Embryonic facial prominence (tissue), 1 donor: ENCODE measurements at regions not wholly inside any gene's neighbourhood (a gene's known extent, or its start where the extent isn't known, plus 50 kb on each side); places are given as distances from the start of the nearest gene placed in this dataset.
A peak's percentile ranks its signal among the peaks of the same experiment; 100 is the strongest.
"Not testable (repeated sequence)": the region's sequence is repeated elsewhere in the genome, so short reads cannot be mapped to it uniquely, and the experiment has no call there.

Source experiments
- DNase-seq: peaks from one replicate; pipeline ENCODE4 v3.0.0-alpha.2; 2016; ENCODE audit errors: extremely low spot score

DNA sequence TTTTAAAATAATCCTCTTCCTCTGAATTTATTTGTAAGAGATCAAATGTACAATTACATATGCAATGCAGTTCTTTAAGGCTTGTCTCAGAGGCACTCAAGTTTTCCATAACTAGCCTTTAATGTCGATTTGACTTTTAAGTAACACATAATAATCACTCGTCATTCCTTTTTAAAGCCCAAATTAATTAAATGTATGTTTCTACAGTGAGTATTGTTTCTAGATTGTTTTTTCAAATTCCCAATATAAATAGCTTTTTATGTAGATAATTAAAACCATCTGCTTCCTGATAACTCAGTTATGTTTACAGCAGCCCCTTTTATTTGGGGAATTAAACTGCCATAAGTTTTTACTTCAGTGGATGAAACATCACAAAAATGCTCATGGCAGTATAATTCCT is 185.1 kb downstream of the ETNK1 start:
- DNase-seq: no peak

DNA sequence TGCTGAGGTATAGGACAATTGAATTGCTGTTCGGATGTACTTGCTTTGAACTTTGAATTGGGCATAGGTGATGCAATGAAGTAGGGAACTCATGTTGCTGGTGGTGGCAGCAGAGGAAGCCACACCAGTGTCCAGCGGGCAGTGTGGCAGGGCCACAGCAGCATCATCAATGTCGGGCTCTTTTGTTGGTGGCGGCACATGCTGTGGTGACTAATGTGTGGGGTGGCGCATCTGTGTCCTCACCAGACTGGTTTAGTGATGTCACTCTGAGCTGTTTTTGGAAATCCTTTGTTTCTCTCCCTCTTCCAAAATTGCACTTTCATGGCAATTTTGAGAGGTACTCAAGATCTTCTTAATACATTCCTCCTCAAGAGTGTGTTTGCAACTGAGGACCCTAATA is 187.6 kb downstream of the ETNK1 start:
- no peak for DNase-seq

DNA sequence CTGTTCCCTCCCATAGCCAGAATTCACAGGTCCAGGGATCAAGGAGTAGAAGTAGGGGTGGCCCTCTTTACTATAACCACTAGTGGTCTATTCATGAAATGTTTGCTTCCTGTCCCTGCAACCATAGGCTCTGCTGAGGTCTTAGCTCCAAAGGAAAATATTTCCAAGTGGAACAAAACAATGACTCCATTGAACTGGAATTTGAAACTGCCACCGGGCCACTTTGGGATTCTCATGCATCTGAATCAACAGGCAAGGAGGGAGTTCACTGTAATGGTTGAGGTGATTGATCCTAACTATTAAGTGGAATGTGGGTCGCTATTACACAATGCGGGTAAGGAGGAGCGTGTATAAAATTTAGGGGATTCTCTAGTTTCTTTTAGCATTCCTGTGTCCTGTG is 197.0 kb downstream of the ETNK1 start:
- DNase-seq: no peak

DNA sequence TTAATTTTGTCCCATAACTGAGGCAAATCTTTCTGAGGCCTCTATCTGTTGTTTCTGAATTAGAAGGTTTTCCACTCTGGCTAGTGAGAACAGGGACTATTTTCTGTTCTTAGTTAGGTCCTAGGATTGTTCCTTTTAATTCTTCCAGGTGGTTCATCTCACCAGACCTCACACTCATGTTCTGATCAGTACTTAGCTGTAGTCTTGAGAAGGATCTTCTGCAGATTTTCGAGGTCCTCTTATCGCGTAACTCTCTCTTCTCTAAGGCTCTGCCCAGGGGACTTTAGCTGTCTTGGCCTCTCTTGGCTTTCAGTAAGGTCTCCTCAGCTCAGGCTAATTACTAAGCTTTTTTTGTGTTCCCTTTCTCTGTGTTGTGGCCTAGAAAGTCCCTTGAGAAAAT is 201.1 kb downstream of the ETNK1 start:
- DNase-seq: no peak

DNA sequence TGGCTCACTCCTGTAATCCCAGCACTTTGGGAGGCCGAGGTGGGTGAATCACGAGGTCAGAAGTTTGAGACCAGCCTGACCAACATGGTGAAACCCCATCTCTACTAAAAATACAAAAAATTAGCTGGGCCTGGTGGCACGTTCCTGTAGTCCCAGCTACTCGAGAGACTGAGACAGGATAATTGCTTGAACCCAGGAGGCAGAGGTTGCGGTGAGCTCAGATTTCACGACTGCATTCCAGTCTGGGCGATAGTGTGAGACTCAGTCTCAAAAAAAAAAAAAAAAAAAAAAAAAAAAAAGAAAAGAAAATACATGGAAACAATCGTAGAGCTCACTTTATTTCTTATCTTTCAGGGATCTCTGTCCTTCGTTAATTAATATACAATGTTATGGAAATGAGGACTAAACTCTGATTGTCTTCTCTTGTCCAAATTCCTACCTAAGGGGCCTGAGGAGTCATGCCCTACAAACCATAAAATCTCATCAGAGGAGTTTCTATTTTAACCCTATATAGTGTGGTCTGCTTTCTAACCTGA is 201.5 kb downstream of the ETNK1 start:
- DNase-seq: not testable (repeated sequence)

DNA sequence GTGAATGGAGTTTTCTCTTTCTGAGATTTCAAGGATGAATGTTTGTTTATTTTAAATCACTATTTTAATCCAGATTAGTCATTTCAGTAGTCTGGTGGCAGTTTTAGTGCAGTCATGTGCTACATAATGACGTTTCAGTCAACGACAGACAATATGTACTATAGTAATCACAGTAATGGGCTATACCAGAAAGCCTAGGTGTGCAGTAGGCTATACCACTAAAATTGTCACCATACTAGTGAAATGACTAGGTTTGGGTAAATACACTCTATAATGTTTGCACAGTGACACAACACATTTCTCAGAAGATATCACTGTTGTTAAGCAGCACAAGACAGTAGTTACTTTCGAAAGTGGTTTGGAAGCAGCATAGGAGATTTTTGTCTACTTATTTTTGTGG is 203.1 kb downstream of the ETNK1 start:
- no peak for DNase-seq

DNA sequence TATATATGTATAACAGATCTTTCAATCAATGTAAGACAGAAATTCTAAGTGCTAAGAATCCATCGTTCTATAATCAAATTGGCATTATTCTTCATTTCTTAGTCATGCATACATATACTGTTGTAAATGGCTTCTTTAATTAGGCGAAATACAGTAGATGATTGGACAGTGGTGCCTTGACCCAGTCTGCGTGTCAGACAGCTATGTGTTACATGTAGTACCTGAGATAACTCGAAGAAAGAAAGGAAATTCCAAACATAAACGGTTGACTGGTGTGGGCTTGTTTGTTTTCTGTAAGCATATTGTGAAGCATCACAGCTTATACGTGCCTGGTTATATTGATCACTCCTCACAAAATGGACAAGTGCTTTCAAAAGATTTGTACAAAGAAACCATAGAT is 210.5 kb downstream of the ETNK1 start:
- no peak for DNase-seq

DNA sequence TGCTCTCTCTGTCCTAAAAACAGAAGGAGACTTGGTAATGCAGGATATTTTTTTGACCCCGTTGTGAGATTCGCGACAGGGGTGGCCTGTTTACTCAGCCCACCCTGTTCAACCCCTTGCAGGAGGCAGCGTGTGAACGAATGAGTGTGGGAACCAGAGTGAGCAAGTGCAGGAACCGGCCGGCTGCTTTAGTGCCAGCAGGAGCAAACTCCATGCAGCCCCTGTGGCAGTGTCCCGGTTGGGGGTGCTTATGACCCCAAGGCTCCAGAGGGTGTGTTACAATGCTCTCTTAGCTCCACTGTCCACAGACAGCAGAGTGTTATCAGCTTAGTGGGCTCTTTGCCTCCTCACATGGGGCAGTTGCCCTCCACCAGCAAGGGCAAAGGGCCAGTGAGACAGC is 225.2 kb downstream of the ETNK1 start:
- no peak for DNase-seq

DNA sequence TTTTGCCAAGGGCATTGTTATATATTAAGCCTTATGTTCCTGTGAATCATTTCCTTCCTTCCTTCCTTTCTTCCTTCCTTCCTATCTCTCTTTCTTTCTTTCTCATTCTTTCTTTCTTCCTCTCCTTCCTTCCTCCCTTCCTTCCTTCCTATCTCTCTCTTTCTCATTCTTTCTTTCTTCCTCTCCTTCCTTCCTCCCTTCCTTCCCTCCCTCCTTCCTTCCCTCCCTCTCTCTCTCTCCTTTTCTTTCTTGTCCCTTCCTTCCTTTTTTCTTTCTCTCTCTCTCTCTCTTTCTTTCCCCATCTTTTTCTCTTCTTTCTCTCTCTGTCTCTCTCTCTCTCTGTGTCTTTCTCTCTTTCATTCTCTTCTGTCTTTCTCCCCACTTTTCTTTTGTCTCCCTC is 226.6 kb downstream of the ETNK1 start:
- no peak for DNase-seq

DNA sequence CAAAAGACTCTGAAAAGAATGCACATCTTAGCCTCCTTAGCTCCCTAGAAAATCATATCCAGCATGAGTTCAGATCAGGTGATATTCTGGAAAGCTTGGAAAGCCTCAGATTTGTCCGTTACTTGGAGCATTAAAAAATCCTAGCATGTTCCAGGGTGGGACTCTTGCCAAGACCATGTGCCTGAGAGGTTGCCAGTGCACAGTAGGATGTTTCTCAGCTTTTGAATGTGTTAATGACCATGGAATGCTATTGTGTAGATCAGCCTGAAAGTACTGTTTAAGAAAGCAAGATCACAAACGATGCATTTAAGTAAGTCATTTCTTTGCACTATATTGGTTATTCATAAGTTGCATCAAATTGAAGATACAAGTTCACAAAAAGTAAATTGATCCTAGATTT is 230.5 kb downstream of the ETNK1 start:
- no peak for DNase-seq

DNA sequence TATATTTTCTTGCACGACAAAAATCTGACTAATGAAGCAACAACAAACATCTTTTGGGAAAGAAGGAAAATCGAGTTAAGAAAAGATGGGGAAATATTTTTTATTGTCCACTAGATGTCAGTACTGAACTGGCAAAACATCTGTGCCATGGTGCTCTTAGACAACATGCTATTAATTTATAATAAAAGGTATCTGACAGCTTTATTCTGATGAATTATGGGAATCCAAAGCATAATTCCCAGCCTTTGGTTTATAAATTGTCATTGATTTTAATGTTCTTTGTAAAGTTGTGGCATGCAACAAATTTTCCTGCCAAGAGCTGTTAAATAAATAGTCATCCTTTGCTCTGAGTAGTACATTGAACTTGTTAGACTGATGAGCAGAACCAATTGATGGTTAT is 231.2 kb downstream of the ETNK1 start:
- DNase-seq: peak; percentile 69

DNA sequence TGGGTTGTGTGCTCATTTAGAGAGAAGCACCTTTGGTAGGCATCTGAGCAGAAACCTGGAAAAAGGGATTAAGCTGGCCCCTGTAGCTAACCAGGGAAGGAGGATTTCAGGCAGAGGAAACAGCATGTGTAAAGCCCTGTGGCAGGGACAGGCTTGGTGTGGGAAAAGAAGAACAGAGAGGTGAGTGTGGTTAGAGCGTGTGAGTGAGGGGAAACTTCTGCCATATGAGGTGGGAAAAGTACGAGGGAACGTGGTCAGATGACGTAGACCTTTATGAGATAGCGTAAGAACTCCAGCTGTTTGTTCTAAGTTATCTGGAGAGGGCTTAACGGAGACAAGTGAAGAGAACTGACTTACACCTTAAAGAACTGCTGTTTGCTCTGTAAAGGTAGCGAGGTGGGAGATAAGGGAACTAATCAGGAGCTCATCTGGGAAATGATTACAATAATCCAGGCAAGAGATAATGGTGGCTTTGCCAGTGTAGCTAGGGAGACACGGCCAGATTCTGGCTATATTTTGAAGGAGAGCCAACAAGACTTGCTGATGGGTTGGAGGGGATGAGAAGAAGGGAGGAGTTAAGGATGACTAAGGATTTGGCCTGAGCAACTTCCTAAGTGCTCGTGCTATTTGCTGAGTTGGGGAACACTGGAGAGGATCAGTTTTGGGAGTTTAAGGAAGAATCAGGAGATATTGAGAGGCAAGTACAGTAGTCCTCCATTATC is 234.0 kb downstream of the ETNK1 start:
- no peak for DNase-seq

DNA sequence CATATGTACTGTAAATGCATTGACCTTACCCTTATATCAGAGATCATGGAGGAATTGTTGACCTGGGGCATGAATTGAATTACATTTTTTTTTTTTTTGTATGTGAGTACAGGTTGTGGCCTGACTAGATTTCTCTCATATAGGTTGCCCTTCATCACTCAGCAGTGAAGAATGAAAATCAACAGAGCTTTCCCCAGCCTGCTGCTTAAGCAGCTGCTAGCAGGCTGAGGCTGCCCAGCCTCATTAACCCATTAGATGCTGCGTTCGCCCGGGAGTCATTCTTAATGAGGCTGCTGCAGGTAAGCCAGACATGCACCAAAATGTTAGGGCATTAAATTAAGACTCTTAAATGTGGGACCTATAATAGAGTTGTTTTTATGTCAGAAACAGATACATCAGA is 236.0 kb downstream of the ETNK1 start:
- DNase-seq: no peak

DNA sequence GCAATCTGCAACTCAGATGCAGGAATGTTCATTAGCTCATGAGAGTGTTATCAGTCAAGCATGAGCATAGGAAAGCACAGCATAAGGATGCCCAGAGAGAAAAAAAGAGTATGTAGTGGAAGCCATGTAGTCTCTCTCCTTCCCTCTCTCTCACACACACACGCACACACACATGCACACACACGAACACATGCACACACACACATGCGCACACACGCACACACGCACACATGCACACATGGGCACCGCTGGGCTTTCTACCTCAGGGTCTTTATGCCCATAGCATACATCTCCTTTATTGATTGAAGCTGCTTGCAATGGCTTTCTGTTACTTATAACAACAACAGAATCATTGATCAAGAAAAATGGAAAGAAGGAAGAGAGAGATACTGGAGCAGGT is 240.9 kb downstream of the ETNK1 start:
- no peak for DNase-seq

DNA sequence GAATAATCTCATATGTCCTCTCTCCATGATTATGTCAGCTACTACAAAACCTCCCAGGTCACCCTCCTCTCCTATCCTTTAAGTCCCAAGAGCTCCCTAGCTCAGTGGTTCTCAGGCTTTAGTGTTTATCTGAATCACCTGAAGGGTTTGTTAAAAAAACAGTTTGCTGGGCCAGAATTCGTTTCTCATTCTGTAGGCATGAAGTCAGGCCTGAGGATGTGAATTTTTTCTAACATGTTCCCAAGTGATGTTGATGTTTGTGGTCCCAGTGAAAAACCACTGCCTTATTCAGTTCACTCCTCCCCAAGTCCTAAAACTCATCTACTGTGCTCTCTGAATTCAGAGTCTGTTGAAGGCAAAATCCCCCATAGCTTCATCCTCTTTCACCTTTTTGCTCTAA is 241.4 kb downstream of the ETNK1 start:
- DNase-seq: no peak

DNA sequence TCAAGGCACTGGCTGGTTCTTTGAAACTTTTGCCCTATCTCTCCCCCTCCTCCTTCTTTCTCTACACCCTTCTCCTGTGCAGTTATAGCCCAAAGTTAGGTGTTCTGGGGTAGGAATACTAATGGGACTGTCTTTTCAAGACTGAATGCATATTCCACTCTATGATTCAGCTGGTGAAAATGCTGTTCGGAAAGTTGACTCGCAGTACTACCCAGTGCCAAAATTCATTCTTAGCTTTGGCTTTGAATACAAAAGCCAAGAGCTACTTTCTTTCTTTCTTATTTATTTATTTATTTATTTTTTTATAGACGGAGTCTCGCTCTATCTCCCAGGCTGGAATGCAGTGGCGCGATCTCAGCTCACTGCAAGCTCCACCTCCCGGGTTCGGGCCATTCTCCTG is 249.2 kb downstream of the ETNK1 start:
- no peak for DNase-seq

DNA sequence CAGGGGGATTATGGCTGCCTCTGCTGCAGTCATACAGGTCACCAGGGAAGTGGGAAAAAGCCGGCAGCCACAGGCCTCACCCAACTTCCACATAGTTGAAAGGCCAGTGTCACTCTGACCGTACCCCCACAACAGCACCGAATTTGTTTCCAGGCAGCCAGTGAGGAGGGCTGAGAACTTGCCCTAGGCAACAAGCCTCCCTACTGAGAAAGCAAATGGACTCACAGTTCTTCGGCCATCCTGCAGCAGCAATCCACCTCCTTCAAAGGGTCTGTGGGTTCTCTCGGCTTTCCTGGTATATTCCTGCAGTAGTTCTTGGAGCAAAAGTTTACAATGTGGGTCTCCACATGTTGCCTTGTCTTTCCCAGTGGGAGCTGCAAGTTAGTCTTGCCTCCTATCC is 251.3 kb downstream of the ETNK1 start:
- no peak for DNase-seq

DNA sequence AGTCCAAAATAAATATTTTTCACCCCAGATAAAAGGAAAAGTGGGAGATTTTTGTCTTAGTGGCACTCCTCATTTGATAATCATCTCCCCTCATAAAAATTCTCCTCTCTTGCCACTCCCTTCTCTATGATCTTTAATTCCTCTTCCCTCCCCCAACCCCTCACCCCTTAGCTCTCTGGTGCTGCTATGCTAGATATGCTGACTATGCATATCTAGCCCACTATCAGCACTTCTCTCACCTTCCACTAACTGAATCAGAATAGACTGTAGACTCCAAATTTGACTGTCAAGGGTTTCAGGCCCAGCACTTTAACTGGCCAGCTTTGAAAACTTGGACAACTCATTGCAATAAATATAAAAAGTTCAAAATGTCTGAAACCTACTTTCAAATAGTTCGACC is 254.2 kb downstream of the ETNK1 start:
- DNase-seq: no peak

DNA sequence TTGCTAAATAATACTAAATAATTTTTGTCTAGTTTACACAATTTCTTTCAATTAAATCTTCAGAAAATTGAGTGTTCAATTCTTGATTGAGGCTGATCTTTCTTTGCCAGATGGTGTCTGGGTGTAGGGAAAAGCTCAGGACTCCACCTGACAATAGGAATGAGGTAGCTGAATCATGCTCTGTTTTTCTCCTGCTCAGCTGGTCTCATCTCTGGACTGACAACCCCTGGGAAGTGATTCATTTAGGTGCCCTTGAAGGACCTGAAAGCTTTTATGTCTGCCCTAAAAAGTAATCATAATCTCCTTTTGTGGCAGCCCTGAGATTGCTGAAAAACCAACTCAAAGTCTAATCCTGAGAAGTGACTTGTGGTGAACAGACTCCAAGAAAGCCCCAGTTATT is 255.4 kb downstream of the ETNK1 start:
- DNase-seq: no peak

DNA sequence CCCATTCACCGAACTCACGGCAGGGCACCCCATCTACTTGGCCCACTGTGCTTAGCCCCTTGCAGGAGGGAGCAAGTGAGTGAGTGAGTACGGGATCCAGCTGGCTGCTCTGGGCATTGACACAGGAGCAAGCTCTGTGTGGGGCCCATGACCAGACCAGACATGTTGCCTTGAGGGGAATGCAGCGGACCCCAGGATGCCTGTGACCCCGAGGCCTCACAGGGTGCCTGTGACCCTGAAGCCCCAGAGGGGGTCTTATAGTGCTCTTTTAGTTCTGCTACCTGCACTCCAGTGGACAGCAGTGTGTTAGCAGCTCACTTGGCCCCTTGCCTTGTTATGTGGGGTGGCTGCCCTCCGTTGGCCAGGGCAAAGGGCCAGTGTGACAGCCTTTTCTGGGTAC is 255.8 kb downstream of the ETNK1 start:
- no peak for DNase-seq

DNA sequence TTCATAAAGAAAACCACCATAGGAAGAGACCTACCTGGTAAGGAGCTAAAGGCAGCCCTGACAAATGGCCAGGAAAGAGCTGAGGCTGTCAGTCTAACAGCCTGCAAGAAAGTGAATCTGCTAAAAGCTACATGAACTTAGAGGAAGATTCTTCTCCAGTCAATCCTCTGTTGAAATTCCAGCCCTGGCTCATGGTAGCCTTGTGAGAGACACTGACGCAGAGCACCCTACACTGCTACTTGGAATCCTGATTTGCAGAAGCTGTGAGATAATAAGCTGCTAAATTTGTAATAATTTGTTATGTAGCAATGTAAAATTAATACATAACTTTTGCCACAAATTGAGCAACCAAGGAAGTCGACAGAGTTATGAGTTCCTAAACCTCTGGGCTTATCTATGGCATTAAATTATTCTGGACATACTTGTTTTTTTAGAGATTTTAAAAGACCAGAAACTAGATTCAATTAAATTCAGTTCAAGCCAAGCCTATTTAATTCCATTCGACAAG is 257.0 kb downstream of the ETNK1 start:
- DNase-seq: no peak

DNA sequence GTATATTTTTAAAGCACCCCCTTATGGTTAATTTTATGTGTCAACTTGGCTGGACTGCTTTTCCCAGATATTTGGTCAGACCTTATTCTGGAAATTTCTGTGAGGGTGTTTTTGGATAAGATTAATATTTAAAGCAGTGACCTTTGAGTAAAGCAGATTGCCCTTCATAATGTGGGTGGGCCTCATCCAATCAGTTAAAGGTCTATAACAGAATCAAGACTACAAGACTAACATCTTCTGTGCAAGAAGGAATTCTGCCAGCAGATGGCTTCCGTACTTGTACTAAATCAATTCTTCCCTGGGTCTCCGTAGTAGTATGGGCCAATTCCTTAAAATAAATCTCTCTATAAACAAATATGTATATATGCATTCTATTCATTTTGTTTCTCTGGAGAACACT is 257.6 kb downstream of the ETNK1 start:
- no peak for DNase-seq

DNA sequence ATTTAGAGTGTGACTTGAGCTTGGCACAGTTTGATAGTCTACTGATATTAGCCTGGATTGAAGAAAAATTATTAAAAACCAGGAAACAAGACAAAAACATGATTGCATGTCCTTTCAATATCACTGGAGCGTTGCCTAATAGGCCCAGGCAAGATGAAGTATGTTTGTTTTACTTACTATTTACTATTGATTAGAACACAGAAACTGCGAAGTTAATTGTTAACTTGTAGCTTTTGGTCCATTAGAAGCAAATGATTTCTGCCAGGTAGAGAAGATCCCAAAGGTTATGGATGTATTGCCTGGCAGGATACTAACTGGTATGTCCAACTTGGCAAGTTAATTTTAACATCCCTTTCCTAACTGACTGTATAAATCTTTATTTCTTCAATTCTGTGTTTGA is 268.9 kb downstream of the ETNK1 start:
- DNase-seq: no peak

DNA sequence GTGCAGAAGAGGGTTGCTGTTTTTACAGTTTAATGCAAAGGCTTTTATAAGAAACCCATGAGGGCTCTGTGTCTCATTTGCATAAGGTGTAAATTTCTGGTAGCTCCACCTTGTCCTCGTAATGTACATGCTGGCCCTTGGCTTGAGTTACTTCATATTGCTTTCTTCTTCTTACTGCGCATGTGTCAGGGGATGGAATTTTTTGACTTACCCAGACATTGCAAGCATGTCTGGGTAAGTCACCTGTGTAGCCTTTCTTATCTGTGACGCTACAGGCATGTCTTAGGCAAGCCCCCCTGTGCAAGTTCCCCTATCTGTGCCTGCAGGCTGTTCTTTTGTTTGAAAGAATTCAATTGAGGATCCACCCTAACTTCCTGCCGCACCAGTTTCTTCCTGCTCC is 274.2 kb downstream of the ETNK1 start:
- DNase-seq: no peak
